GM23338 (cell line): ENCODE measurements at regions not wholly inside any gene's neighbourhood (a gene's known extent, or its start where the extent isn't known, plus 50 kb on each side); places are given as distances from the start of the nearest gene placed in this dataset.

Experiments
- ATAC-seq: fragments of 200-7000 bp; cut with Tn5 transposase; 3 replicates; pipeline ENCODE4 v1.9.1; 2020
- DNase-seq: peaks from one replicate; pipeline ENCODE4 v3.0.0-alpha.2; 2015; ENCODE audit warnings: low spot score
- H2AFZ ChIP-seq: fragments of 200-600 bp; sonication (generic); 2 replicates; pipeline ENCODE4 v1.8.0; 2016; ENCODE audit warnings: antibody characterized with exemption, mild to moderate bottlenecking, moderate library complexity
- H3F3A ChIP-seq: fragments of 200-600 bp; sonication (generic); replicated peaks from 2 replicates; pipeline ENCODE4 v1.8.0; 2017; ENCODE audit warnings: antibody characterized with exemption, mixed run types, low read depth
- H3K27ac ChIP-seq: fragments of 200-600 bp; sonication (generic); 2 replicates; pipeline ENCODE4 v1.6.1; 2016; ENCODE audit warnings: low read depth
- H3K27me3 ChIP-seq: fragments of 200-600 bp; sonication (generic); 2 replicates; pipeline ENCODE4 v1.8.0; 2016; ENCODE audit warnings: mild to moderate bottlenecking, mixed run types, moderate library complexity; ENCODE audit not compliant: insufficient read depth
- H3K36me3 ChIP-seq: fragments of 200-600 bp; sonication (generic); 2 replicates; pipeline ENCODE4 v1.8.0; 2016; ENCODE audit warnings: mild to moderate bottlenecking; ENCODE audit not compliant: insufficient read depth
- H3K4me1 ChIP-seq: fragments of 200-600 bp; sonication (generic); 2 replicates; pipeline ENCODE4 v1.8.0; 2016; ENCODE audit warnings: mild to moderate bottlenecking, moderate library complexity; ENCODE audit not compliant: insufficient read depth
- H3K4me2 ChIP-seq: fragments of 200-600 bp; sonication (generic); 2 replicates; pipeline ENCODE4 v1.7.1; 2017; ENCODE audit warnings: mixed run types
- H3K4me3 ChIP-seq: fragments of 200-600 bp; sonication (generic); 2 replicates; pipeline ENCODE4 v1.6.1; 2016; ENCODE audit warnings: mixed run types
- H3K79me2 ChIP-seq: fragments of 200-600 bp; sonication (generic); replicated peaks from 2 replicates; pipeline ENCODE4 v1.8.0; 2017; ENCODE audit warnings: mild to moderate bottlenecking; ENCODE audit not compliant: insufficient read depth
- H3K9me2 ChIP-seq: fragments of 200-600 bp; sonication (generic); 2 replicates; pipeline ENCODE4 v1.8.0; 2017; ENCODE audit not compliant: insufficient read depth
- H4K20me1 ChIP-seq: fragments of 200-600 bp; sonication (generic); replicated peaks from 2 replicates; pipeline ENCODE4 v1.8.0; 2017; ENCODE audit warnings: mild to moderate bottlenecking; ENCODE audit not compliant: insufficient read depth
- H3K27ac Mint-ChIP-seq: 2 replicates; pipeline ENCODE4 v1.8.0; 2020; ENCODE audit warnings: inconsistent platforms, mild to moderate bottlenecking, moderate library complexity, mixed read lengths
- H3K27me3 Mint-ChIP-seq: 3 replicates; pipeline ENCODE4 v1.8.0; 2022; ENCODE audit warnings: low read depth, mild to moderate bottlenecking, moderate library complexity, mixed read lengths, inconsistent platforms; ENCODE audit not compliant: insufficient read depth, poor library complexity
- H3K36me3 Mint-ChIP-seq: 3 replicates; pipeline ENCODE4 v1.8.0; 2021; ENCODE audit warnings: low read depth, mild to moderate bottlenecking, inconsistent platforms, moderate library complexity, mixed read lengths
- H3K4me1 Mint-ChIP-seq: 3 replicates; pipeline ENCODE4 v1.8.0; 2020; ENCODE audit warnings: mild to moderate bottlenecking, inconsistent platforms, mixed read lengths
- H3K4me3 Mint-ChIP-seq: 3 replicates; pipeline ENCODE4 v1.8.0; 2021; ENCODE audit warnings: moderate library complexity, mild to moderate bottlenecking, inconsistent platforms, mixed read lengths
- H3K9me3 Mint-ChIP-seq: 3 replicates; pipeline ENCODE4 v1.8.0; 2020; ENCODE audit warnings: moderate library complexity, mild to moderate bottlenecking, inconsistent platforms, mixed read lengths
- CREB1 ChIP-seq: fragments of 250-450 bp; sonication (Bioruptor Pico); IDR thresholded peaks from 2 replicates; pipeline ENCODE4 v1.5.0; 2020; ENCODE audit warnings: low read depth, mild to moderate bottlenecking, moderate library complexity
- JUNB ChIP-seq: IDR thresholded peaks from one replicate; pipeline ENCODE4 v1.6.1; 2016; ENCODE audit warnings: antibody characterized with exemption; ENCODE audit not compliant: unreplicated experiment
- POLR2AphosphoS5 ChIP-seq: IDR thresholded peaks from 2 replicates; pipeline ENCODE4 v1.6.1; 2016; ENCODE audit warnings: antibody characterized with exemption, low read depth
- STAT1 ChIP-seq: IDR thresholded peaks from one replicate; pipeline ENCODE4 v1.6.1; 2016; ENCODE audit warnings: antibody characterized with exemption; ENCODE audit not compliant: unreplicated experiment
- TF ChIP-seq, protein P1 (sequence below), 2 experiments: fragments of 200-600 bp in 1 of 2; sonication (generic) in 1 of 2; conservative IDR thresholded peaks; 2 replicates each; pipeline versions ENCODE4 v1.5.1 to v1.6.1; 2016 to 2017; ENCODE audit warnings: antibody characterized with exemption in 2 of 2, low read depth in 2 of 2, mild to moderate bottlenecking in 2 of 2, moderate library complexity in 1 of 2
- TF ChIP-seq, protein P2 (sequence below): fragments of 250-450 bp; sonication (Bioruptor Pico); IDR thresholded peaks from 2 replicates; pipeline ENCODE4 v1.5.0; 2020; ENCODE audit warnings: mild to moderate bottlenecking, moderate library complexity

DNA sequence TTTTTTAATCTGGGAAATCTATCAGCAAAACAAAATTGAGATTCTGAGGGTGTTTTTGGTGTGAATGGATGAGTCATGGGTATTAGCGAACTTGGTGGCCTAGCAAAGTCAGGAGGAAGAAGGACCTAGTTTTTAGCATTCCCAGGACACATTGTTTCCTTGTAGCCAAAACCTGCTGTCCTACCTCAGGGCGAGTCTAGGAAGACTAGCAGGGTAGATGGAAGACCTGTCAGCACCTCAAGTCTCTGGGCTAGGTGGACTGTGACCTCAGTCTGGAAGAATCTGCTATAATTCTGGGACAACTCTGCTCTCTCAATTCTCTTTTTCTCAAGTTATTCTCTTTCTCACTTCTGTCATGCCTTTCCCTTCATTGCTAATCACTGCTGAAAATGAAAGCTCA, 1399.3 kb upstream of the LRRTM1 start:
- Mint-ChIP-seq H3K27me3 (no peaks in the 10 kb centered on the region), H3K36me3 (no peaks in the 10 kb centered on the region), H3K4me1 (no peaks in the 10 kb centered on the region), H3K4me3 (no peak overlapping the region), H3K27ac (no peak overlapping the region), H3K9me3 (no peaks in the 10 kb centered on the region)
- TF ChIP-seq STAT1 (no peak), POLR2AphosphoS5 (no peak), CREB1 (CRISPR knock-in tag) (no peak), JUNB (no peak)
- TF ChIP-seq, protein P1, sequence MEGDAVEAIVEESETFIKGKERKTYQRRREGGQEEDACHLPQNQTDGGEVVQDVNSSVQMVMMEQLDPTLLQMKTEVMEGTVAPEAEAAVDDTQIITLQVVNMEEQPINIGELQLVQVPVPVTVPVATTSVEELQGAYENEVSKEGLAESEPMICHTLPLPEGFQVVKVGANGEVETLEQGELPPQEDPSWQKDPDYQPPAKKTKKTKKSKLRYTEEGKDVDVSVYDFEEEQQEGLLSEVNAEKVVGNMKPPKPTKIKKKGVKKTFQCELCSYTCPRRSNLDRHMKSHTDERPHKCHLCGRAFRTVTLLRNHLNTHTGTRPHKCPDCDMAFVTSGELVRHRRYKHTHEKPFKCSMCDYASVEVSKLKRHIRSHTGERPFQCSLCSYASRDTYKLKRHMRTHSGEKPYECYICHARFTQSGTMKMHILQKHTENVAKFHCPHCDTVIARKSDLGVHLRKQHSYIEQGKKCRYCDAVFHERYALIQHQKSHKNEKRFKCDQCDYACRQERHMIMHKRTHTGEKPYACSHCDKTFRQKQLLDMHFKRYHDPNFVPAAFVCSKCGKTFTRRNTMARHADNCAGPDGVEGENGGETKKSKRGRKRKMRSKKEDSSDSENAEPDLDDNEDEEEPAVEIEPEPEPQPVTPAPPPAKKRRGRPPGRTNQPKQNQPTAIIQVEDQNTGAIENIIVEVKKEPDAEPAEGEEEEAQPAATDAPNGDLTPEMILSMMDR (conservative IDR thresholded peaks at IDR 0.05; ENCODE audit: low read depth in 2 of 2): no peak
- ATAC-seq (no peak), DNase-seq (no peak)
- H3K36me3 ChIP-seq: no peaks in the 10 kb centered on the region
- no peaks in the 10 kb centered on the region for H3F3A ChIP-seq
- H2AFZ ChIP-seq: no peak overlapping the region
- no peaks in the 10 kb centered on the region for H3K79me2 ChIP-seq
- no peaks in the 10 kb centered on the region for H3K9me2 ChIP-seq
- no peaks in the 10 kb centered on the region for H3K27me3 ChIP-seq
- no peaks in the 10 kb centered on the region for H3K4me1 ChIP-seq
- no peak overlapping the region for H3K4me3 ChIP-seq
- H3K4me2 ChIP-seq: no peak overlapping the region
- H3K27ac ChIP-seq: no peak overlapping the region
- H4K20me1 ChIP-seq: no peaks in the 10 kb centered on the region

- H3K27ac ChIP-seq: no peak overlapping the region
- no peaks in the 10 kb centered on the region for H3F3A ChIP-seq
- no peak for ATAC-seq
- H3K4me2 ChIP-seq: no peak overlapping the region
- H3K36me3 ChIP-seq: no peaks in the 10 kb centered on the region
- no peaks in the 10 kb centered on the region for H3K4me1 ChIP-seq
- H3K9me3 Mint-ChIP-seq: no peaks in the 10 kb centered on the region
- no peaks in the 10 kb centered on the region for H3K79me2 ChIP-seq
- no peak for DNase-seq
- TF ChIP-seq, protein P2, sequence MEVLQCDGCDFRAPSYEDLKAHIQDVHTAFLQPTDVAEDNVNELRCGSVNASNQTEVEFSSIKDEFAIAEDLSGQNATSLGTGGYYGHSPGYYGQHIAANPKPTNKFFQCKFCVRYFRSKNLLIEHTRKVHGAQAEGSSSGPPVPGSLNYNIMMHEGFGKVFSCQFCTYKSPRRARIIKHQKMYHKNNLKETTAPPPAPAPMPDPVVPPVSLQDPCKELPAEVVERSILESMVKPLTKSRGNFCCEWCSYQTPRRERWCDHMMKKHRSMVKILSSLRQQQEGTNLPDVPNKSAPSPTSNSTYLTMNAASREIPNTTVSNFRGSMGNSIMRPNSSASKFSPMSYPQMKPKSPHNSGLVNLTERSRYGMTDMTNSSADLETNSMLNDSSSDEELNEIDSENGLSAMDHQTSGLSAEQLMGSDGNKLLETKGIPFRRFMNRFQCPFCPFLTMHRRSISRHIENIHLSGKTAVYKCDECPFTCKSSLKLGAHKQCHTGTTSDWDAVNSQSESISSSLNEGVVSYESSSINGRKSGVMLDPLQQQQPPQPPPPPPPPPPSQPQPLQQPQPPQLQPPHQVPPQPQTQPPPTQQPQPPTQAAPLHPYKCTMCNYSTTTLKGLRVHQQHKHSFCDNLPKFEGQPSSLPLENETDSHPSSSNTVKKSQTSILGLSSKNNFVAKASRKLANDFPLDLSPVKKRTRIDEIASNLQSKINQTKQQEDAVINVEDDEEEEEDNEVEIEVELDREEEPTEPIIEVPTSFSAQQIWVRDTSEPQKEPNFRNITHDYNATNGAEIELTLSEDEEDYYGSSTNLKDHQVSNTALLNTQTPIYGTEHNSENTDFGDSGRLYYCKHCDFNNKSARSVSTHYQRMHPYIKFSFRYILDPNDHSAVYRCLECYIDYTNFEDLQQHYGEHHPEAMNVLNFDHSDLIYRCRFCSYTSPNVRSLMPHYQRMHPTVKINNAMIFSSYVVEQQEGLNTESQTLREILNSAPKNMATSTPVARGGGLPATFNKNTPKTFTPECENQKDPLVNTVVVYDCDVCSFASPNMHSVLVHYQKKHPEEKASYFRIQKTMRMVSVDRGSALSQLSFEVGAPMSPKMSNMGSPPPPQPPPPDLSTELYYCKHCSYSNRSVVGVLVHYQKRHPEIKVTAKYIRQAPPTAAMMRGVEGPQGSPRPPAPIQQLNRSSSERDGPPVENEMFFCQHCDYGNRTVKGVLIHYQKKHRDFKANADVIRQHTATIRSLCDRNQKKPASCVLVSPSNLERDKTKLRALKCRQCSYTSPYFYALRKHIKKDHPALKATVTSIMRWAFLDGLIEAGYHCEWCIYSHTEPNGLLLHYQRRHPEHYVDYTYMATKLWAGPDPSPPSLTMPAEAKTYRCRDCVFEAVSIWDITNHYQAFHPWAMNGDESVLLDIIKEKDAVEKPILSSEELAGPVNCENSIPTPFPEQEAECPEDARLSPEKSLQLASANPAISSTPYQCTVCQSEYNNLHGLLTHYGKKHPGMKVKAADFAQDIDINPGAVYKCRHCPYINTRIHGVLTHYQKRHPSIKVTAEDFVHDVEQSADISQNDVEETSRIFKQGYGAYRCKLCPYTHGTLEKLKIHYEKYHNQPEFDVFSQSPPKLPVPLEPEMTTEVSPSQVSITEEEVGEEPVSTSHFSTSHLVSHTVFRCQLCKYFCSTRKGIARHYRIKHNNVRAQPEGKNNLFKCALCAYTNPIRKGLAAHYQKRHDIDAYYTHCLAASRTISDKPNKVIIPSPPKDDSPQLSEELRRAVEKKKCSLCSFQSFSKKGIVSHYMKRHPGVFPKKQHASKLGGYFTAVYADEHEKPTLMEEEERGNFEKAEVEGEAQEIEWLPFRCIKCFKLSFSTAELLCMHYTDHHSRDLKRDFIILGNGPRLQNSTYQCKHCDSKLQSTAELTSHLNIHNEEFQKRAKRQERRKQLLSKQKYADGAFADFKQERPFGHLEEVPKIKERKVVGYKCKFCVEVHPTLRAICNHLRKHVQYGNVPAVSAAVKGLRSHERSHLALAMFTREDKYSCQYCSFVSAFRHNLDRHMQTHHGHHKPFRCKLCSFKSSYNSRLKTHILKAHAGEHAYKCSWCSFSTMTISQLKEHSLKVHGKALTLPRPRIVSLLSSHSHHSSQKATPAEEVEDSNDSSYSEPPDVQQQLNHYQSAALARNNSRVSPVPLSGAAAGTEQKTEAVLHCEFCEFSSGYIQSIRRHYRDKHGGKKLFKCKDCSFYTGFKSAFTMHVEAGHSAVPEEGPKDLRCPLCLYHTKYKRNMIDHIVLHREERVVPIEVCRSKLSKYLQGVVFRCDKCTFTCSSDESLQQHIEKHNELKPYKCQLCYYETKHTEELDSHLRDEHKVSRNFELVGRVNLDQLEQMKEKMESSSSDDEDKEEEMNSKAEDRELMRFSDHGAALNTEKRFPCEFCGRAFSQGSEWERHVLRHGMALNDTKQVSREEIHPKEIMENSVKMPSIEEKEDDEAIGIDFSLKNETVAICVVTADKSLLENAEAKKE: no peak
- no peak overlapping the region for H3K4me3 Mint-ChIP-seq
- H3K36me3 Mint-ChIP-seq: no peaks in the 10 kb centered on the region
- H4K20me1 ChIP-seq: no peaks in the 10 kb centered on the region
- no peak overlapping the region for H3K27ac Mint-ChIP-seq
- H3K9me2 ChIP-seq: no peaks in the 10 kb centered on the region
- no peak overlapping the region for H3K4me3 ChIP-seq
- H3K27me3 ChIP-seq: no peaks in the 10 kb centered on the region
- no peak overlapping the region for H2AFZ ChIP-seq
- H3K4me1 Mint-ChIP-seq: no peaks in the 10 kb centered on the region
- no peaks in the 10 kb centered on the region for H3K27me3 Mint-ChIP-seq
Measured at GRCh38 chr2:81692566-81692965, 1388.0 kb upstream of the LRRTM1 start.
